Stimulated activated CD8-positive, alpha-beta memory T cell treated with anti-CD3 and anti-CD28 coated beads, Interleukin-4, amount 100 ng/mL, for 48 hours (primary cell): ENCODE measurements at regions not wholly inside any gene's neighbourhood (a gene's known extent, or its start where the extent isn't known, plus 50 kb on each side); places are given as distances from the start of the nearest gene placed in this dataset.

Experiments used
- DNase-seq: peaks from one replicate; pipeline ENCODE4 v3.0.0-alpha.2; 2020

GRCh38 chr6:144854654-144855053 is 569.5 kb downstream of the UTRN start:
- DNase-seq, result no peak

DNA sequence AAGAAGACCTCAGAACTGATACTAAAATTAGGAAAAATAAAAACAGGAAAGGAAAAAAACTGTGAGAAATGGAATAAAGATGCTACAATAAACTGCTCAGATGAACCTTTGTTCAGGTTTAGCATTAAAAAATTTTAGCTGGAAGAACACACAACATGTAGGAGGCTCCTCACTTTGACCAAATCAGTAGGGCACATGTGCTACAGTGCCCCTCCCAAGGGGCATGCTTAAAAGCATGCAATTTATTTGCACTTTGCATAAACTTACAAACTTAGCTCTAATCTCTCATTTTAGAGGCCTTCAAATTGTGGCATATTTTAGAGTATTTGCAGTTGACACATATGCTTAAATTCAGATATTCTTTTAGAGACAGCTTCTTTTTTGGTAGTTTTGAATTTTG is 570.2 kb downstream of the UTRN start:
- DNase-seq, result no peak

- no peak for DNase-seq
These were observed 570.8 kb downstream of the UTRN start for GRCh38 chr6:144855812-144856531.

DNA sequence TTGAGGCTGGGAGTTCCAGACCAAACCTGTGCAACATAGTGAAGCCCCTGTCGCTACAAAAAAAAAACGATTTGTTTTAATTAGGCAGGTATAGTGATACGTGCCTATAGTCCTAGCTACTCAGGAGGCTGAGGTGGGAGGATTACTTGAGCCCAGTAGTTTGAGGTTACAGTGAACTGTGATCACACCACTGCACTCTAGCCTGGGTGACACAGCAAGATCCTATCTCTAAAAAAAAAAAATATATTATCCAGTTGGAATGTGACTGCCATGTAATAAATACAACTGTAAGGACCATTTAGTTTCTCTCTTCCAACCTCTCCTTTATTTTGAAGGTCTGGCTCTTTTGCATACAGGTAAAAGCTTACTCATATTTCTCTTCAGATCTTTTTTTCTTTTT is 571.5 kb downstream of the UTRN start:
- DNase-seq, result no peak

- DNase-seq, result no peak
These were observed 572.0 kb downstream of the UTRN start for GRCh38 chr6:144857086-144857485.

DNA sequence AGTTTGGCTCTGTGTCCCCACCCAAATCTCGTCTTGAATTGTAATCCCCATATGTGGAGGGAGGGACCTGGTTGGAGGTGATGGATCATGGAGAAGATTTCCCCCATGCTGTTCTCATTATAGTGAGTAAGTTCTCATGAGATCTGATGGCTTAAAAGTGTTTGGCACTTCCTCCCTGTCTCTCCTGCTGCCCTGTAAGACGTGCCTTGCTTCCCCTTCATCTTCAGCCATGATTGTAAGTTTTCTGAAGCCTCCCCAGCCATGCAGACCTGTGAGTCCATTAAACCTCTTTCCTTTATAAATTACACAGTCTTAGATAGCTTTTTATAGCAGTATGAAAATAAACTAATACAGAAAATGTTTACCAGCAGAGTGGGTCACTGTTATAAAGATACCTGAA is 577.6 kb downstream of the UTRN start:
- DNase-seq, result no peak

GRCh38 chr6:144867761-144868160 is 582.6 kb downstream of the UTRN start:
- DNase-seq, result no peak

GRCh38 chr6:144870782-144871181 is 585.6 kb downstream of the UTRN start:
- no peak for DNase-seq

GRCh38 chr6:144873623-144874378 is 588.7 kb downstream of the UTRN start:
- no peak for DNase-seq

DNA sequence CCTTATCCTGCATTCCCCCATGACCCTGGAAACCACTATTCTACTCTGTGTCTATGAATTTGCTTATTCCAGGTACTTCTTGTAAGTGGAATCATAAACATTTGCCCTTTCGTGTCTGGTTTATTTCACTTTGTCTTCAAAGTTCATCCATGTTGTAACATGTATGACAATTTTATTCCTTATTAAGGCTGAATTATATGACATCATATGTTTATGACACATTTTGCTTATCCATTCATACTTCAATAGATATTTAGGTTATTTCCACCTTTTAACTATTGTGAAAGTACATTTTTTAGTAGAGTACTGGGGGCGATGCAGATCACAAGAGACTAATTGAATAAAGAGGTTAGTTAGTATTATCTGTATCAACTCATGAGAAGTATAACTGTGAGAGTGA is 591.6 kb downstream of the UTRN start:
- no peak for DNase-seq

GRCh38 chr6:144877118-144877517 is 592.0 kb downstream of the UTRN start:
- DNase-seq, result no peak

DNA sequence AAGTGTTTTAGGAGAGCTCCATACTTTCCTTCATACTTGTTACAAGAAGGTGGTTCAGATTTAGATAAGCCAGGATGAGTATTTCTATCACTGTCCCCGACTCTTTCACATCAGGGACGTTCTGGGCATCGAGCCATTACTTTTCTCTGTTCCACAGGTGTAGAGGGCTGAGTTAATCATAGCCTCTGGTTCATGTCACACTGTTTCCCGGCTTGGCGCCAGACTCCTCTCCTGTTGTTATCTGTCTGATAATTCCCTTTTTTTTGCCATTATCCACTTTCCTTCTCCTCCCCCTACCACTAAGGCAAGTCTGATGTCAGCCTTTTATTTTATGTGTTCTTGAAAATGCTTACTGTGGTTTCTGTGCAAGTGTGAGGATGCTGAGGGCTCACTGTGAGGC is 593.4 kb downstream of the UTRN start:
- no peak for DNase-seq

DNA sequence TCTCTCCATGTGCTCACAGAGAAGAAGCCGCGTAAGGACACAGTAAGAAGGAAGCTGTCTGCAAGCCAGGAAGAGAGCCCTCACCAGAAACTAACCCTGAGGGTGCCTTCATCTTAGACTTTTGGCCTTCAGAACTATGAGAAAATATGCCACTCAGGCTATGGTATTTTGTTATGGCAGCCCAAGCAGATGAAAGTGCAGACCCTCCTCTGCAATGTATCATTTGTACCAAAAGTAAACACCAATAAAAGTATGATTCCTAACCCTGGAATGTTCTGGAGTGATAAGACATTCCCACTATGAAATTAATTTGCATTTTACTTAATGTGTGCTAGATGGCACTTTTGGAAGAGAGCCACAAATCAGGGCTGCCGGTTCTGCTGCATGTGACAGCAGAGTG is 594.3 kb downstream of the UTRN start:
- DNase-seq, result no peak

DNA sequence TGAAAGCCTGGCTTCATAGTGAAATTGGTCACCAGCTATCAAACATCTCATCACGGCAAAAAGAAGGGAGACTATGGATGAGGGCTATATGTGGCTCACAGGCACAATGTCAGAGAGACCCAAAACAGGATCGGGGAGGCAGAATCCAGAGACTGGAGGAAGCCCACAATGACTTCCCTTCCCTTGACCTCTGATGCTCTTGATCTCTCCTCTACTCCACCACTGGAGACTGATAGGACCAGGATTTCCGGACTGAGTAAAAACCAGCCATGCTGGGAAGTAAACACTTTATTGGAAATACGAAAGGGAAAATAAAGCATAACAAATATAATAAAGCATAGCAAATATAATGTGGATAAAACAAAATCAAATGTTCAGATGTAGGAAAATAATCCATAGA is 597.3 kb downstream of the UTRN start:
- no peak for DNase-seq

- DNase-seq, result no peak
These were observed 598.8 kb downstream of the UTRN start for GRCh38 chr6:144883915-144884314.

- DNase-seq, result no peak
These were observed 600.7 kb downstream of the UTRN start for GRCh38 chr6:144885817-144886216.

GRCh38 chr6:144886682-144887081 is 601.5 kb downstream of the UTRN start:
- DNase-seq, result no peak

DNA sequence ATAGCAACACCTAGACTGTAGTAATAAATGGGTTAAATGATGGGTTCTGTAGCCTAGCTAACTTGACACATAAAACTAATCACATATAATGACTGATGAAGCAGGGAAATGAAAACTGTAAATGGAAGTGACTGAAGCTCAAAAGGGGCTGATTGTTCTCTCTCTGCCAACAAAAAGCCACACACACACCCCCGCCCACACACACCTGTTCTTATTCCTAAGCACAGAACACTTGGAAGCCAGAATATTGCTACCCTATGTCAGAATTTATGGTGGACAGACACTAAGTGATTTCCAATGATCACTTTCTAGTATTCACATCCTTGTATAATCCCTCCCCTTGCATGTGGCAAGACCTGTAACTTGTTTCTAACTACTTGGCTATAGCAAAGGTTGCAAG is 603.5 kb downstream of the UTRN start:
- no peak for DNase-seq

DNA sequence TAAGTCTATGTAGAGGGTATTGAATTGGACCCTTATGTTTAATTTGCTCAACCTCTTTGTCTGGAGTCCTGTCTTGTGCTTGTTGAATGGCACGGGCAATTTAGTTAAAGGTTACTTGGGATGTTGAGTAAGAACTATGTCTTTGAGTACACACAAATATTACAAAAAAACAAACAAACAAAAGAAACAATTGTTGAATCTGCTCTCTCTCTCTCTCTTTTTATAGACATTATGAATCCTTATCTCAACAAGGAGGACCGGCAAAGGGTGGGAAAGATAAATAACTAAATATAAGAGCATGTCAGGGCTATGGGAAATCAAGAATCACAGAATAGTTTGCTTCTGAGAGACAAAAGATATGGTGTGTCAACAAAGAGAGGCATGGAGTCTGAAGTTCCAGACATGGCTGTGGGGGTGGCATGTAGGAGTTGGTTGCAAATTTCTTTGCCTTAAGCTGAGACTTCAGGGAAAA is 608.6 kb downstream of the UTRN start:
- no peak for DNase-seq

DNA sequence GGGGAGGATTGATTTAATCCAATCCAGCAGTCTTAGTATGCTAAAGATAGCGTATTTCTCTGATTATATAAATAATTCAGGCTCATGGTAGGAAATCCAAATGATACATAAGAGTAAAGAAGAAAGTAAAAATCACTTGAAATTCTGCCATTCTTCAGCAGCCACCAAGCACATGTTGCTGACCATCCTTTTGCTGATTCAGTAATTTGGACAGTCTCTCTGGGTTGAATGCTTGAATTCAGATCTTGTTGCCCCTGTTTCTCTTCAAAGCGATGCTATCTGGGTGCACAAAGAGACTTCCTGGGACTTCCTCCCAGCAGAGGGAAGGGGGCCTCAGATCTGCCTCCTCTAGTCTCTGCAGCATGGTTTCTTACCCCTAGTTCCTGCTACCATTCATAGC is 609.1 kb downstream of the UTRN start:
- DNase-seq, result no peak

GRCh38 chr6:144895313-144896278 is 610.5 kb downstream of the UTRN start:
- DNase-seq, result no peak

- DNase-seq, result no peak
These were observed 611.2 kb downstream of the UTRN start for GRCh38 chr6:144896289-144896688.

GRCh38 chr6:144896871-144897270 is 611.7 kb downstream of the UTRN start:
- DNase-seq, result no peak
